Ishikawa (cell line): ENCODE measurements at regions not wholly inside any gene's neighbourhood (a gene's known extent, or its start where the extent isn't known, plus 50 kb on each side); places are given as distances from the start of the nearest gene placed in this dataset.

Experiments used
- FOXM1 ChIP-seq: IDR thresholded peaks from 2 replicates; pipeline ENCODE4 v1.6.1; 2012; ENCODE audit warnings: low read depth, borderline replicate concordance
- ZBTB7A ChIP-seq: IDR thresholded peaks from 2 replicates; pipeline ENCODE4 v1.6.1; 2012; ENCODE audit warnings: low read depth

- TF ChIP-seq FOXM1, result no peak
- no peak for TF ChIP-seq ZBTB7A
These were observed 573.8 kb upstream of the NR5A2 start for GRCh38 chr1:199453723-199454122.
